Rectal smooth muscle tissue (tissue), 1 donor: ENCODE measurements at regions not wholly inside any gene's neighbourhood (a gene's known extent, or its start where the extent isn't known, plus 50 kb on each side); places are given as distances from the start of the nearest gene placed in this dataset.
"Not testable (repeated sequence)": the region's sequence is repeated elsewhere in the genome, so short reads cannot be mapped to it uniquely, and the experiment has no call there.

Experiments
- H3K27ac ChIP-seq: one replicate; pipeline ENCODE4 v1.7.0; 2013; ENCODE audit warnings: low read depth, low read length, inconsistent platforms
- H3K27me3 ChIP-seq: one replicate; pipeline ENCODE4 v1.7.0; 2013; ENCODE audit warnings: low read length; ENCODE audit not compliant: control insufficient read depth, insufficient read depth
- H3K36me3 ChIP-seq: one replicate; pipeline ENCODE4 v1.7.0; 2013; ENCODE audit warnings: low read length; ENCODE audit not compliant: control insufficient read depth, insufficient read depth
- H3K4me1 ChIP-seq: one replicate; pipeline ENCODE4 v1.7.0; 2013; ENCODE audit warnings: low read length; ENCODE audit not compliant: control insufficient read depth, insufficient read depth
- H3K4me3 ChIP-seq: one replicate; pipeline ENCODE4 v1.7.0; 2013; ENCODE audit warnings: low read length
- H3K9ac ChIP-seq: one replicate; pipeline ENCODE4 v1.7.0; 2013; ENCODE audit warnings: low read length

DNA sequence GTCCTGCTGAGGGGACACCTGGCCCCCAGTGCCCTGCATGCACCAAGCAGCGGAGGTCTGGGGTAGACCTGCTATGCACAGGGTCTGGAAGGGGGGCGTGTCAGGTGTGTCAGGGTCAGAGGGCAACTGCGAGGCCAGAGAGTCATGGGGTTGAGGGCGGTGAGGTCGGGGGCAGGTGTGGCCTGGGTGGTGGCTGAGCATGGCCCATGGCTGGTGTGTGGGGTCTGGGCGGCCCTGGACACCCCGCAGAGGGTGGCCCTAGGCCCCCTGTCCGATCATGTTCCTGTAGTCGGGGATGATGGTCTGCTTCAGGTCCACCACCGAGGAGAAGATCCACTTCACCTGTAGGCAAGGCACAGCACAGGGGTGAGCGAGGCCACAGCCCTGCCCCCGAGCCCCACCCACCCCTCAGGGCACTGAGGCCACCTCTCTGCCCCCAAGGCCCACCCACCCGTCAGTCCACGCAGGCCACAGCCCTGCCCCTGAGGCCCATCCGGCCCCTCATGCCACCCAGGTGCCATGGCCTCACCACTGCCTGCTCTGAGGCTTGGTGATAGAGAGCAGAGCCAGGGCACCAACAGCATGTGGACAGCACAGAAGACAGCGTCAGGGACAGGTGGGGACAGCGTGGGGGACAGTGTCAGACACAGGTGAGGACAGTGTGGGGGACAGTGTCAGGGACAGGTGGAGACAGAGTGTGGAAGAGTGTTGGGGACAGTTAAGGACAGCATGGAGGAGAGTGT, 211.3 kb downstream of the TMEM121 start:
- no peak overlapping the region for H3K9ac ChIP-seq
- H3K36me3 ChIP-seq = no peaks in the 10 kb centered on the region
- no peaks in the 10 kb centered on the region for H3K4me1 ChIP-seq
- H3K27me3 ChIP-seq = no peaks in the 10 kb centered on the region
- H3K27ac ChIP-seq = no peak overlapping the region
- H3K4me3 ChIP-seq = no peak overlapping the region

DNA sequence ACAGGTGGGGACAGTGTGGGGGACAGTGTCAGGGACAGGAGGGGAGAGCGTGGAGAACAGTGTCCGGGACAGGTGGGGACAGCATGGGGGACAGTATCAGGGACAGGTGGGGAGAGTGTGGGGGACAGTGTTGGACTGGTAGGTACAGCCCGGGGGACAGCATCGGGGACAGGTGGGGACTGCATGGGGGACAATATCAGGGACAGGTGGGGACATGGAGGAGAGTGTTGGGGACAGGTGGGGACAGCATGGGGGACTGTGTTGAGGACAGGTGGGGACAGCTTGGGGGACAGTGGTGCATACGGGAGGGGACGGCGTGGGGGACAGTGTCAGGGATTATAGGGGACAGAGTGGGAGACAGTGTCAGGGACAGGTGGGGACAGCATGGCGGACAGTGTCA, 212.3 kb downstream of the TMEM121 start:
- H3K27me3 ChIP-seq = no peaks in the 10 kb centered on the region
- H3K36me3 ChIP-seq = no peaks in the 10 kb centered on the region
- no peak overlapping the region for H3K4me3 ChIP-seq

DNA sequence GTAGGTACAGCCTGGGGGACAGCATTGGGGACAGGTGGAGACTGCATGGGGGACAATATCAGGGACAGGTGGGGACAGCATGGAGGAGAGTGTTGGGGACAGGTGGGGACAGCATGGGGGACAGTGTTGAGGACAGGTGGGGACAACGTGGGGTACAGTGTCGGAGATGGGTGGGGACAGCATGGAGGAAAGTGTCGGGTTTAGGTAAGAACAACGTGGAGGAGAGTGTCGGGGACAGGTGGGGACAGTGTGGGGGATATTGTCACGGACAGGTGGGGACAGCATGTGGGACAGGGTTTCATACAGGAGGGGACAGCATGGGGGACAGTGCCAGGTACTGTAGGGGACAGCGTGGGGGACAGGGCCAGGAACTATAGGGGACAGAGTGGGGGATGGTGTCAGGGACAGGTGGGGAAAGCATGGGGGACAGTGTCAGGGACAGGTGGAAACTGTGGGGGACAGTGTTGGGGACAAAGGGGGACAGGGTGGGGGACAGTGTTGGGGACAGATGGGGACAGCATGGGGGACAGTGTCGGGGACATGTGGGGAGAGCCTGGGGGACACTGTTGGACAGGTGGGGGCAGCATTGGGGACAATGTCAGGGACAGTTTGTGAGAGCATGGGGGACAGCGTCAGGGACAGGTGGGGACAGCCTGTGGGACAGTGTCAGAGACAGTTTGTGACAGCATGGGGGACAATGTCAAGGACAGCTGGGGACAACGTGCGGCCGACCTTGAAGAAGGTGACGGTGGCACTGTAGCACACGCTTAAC, 213.1 kb downstream of the TMEM121 start:
- Histone ChIP-seq H3K27ac (no peak overlapping the region), H3K36me3 (no peaks in the 10 kb centered on the region), H3K4me3 (no peak overlapping the region), H3K27me3 (no peaks in the 10 kb centered on the region), H3K4me1 (no peaks in the 10 kb centered on the region), H3K9ac (no peak overlapping the region)

More for the DNA sequence above, 212.3 kb downstream of the TMEM121 start:
- H3K9ac ChIP-seq = no peak overlapping the region
- no peak overlapping the region for H3K27ac ChIP-seq
- H3K4me1 ChIP-seq = no peaks in the 10 kb centered on the region

DNA sequence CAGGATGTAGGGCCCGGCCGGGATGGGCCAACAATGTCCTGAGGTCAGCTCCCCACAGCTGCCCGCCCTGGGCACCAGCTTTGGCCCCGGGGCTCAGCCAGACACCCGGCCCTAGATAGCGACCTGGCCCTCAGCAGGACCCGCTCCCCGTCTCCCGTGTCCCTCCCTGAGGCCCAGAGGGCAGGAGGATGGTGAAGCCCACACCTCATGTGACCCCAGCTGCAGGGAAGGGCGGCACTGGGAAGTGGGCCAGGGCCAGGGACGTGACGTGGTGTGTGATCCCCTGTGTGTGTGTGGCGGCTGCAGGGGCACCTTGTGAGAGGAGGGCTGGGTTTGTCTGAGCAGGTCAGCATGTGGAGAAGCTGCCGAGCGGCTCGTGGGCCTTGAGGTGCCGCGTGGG, 213.9 kb downstream of the TMEM121 start:
- not testable (repeated sequence) for H3K4me3 ChIP-seq, H3K27ac ChIP-seq, H3K36me3 ChIP-seq, H3K9ac ChIP-seq, H3K27me3 ChIP-seq, H3K4me1 ChIP-seq

DNA sequence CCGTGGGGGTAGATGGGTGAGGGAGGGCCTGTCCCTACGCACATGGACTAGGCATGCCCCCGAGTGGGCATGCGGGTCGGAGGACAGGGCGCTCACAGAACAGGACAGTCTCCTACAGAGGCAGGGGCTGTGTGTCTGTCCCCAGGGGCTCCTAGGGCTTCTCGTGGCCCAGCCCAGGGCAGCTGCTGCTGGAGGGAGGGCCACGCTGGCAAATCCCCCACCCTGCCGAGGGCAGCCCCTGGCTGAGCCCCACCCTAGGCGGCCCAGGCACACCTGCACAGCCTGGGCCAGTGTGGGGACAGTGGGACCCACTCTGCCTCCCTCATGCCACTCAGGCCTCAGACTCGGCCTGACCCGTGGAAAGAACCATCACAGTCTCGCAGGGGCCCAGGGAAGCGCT, 214.6 kb downstream of the TMEM121 start:
- H3K27ac ChIP-seq, H3K27me3 ChIP-seq, H3K36me3 ChIP-seq, H3K9ac ChIP-seq, H3K4me1 ChIP-seq, H3K4me3 ChIP-seq: not testable (repeated sequence)

DNA sequence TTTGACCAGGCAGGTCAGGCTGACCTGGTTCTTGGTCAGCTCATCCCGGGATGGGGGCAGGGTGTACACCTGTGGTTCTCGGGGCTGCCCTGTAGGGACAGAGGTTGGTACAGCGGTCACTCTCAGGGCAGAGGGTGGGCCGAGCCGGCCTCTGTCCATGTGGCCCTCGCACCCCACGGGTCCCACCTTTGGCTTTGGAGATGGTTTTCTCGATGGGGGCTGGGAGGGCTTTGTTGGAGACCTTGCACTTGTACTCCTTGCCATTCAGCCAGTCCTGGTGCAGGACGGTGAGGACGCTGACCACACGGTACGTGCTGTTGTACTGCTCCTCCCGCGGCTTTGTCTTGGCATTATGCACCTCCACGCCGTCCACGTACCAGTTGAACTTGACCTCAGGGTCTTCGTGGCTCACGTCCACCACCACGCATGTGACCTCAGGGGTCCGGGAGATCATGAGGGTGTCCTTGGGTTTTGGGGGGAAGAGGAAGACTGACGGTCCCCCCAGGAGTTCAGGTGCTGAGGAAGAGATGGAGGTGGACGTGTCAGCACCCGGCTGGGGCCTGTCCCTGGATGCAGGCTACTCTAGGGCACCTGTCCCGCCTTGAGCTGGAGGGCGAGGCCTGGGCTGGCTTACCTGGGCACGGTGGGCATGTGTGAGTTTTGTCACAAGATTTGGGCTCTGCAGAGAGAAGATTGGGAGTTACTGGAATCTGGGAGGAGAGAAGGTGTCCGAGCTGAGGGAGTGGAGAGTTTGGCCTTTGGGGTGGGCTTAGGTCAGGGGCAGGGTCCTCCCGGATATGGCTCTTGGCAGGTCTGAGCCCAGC, 215.5 kb downstream of the TMEM121 start:
- not testable (repeated sequence) for H3K4me3 ChIP-seq, H3K27ac ChIP-seq, H3K4me1 ChIP-seq, H3K27me3 ChIP-seq, H3K36me3 ChIP-seq, H3K9ac ChIP-seq

DNA sequence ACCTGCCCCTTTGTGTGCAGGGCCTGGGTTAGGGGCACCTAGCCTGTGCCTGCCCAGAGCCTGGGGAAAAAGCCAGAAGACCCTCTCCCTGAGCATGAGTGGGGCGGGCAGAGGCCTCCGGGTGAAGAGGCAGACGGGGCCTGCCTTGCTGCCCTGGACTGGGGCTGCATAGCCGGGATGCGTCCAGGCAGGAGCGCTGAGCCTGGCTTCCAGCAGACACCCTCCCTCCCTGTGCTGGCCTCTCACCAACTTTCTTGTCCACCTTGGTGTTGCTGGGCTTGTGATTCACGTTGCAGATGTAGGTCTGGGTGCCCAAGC, 216.1 kb downstream of the TMEM121 start:
- Histone ChIP-seq H3K4me1 (no peaks in the 10 kb centered on the region), H3K27ac (no peak overlapping the region), H3K4me3 (no peak overlapping the region), H3K27me3 (no peaks in the 10 kb centered on the region), H3K36me3 (no peaks in the 10 kb centered on the region), H3K9ac (no peak overlapping the region)

DNA sequence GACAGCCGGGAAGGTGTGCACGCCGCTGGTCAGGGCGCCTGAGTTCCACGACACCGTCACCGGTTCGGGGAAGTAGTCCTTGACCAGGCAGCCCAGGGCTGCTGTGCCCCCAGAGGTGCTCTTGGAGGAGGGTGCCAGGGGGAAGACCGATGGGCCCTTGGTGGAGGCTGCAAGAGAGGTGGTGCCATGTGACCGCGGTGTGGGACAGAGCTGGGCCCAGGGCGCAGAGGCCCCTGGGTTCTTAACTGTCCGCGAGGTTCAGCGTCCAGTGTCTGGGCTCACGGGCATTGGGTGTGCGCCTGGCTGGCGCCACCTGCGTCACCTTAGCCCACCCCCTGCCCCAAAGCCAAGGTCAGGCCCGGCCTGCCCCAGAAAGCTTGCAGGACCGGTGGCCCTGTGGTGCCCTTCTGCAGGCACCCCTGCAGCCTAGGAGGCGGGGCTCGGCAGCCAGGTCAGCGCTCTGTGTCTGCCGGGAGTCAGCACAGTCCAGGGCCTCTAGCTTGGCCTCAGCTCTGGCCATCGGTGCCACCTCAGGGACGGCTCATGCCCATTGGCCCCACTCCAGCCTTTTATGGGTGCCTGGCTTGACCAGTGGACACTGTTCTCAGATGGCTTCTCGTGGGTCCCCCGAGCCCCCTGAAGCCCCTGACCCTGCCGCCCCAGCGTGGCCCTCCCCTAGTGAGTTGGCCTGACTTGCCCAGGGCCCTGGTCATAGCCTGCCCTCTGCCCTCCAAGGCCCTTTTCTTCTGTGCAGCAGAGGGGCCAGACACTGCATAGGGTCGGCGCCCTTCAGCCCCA, 216.7 kb downstream of the TMEM121 start:
- H3K36me3 ChIP-seq, H3K4me1 ChIP-seq, H3K4me3 ChIP-seq, H3K27ac ChIP-seq, H3K27me3 ChIP-seq, H3K9ac ChIP-seq: not testable (repeated sequence)

DNA sequence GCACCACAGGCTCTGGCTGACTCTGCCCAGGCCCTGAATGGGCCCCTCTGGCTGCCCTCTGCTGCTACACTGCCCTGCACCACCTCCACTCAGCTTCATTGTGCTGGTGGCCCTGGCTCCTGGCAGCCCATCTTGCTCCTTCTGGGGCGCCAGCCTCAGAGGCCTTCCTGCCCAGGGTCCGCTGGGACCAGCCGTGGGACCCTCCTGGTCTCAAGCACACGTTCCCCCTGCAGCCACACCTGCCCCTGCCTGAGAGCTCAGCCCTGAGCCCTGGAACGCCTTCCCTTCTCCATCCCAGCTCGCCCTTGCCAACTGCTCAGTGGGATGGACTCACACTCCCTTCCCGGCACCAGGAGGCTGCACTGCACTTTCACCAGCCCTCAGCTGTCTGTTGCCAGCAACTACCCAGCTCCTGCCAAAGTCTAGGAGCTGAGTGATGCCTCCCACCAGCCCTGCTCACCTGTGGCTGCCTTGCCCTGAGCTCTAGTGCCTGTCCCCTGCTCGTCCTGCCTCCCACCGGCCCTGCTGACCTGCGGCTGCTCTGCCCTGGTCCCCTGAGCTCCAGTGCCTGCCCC, 217.9 kb downstream of the TMEM121 start:
- not testable (repeated sequence) for H3K27me3 ChIP-seq, H3K9ac ChIP-seq, H3K4me1 ChIP-seq, H3K27ac ChIP-seq, H3K36me3 ChIP-seq, H3K4me3 ChIP-seq

DNA sequence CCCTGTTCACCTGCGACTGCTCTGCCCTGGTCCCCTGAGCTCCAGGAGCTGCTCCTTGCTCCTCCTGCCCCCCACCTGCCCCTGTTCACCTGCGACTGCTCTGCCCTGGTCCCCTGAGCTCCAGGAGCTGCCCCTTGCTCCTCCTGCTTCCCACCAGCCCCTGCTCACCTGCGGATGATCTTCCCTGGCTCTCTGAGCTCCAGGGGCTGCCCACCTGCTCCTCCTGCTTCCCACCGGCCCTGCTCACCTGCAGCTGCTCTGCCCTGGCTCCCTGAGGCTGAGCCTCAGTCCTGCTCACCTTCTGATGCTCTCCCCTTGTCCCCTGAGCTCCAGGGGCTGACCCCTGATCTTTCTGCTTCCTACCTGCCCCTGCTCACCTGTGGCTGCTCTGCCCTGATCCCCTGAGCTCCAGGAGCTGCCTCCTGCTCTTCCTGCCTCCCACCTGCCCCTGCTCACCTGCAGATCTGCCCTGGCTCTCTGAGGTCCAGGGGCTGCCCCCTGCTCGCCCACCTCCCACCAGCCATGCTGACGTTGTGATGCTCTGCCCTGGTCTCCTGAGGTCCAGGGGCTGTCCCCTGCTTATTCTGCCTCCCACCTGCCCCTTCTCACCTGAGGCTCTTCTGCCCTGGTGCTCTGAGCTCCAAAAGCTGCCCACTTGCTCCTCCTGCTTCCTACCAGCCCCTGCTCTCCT, 219.2 kb downstream of the TMEM121 start:
- H3K36me3 ChIP-seq = no peaks in the 10 kb centered on the region
- H3K9ac ChIP-seq = no peak overlapping the region

DNA sequence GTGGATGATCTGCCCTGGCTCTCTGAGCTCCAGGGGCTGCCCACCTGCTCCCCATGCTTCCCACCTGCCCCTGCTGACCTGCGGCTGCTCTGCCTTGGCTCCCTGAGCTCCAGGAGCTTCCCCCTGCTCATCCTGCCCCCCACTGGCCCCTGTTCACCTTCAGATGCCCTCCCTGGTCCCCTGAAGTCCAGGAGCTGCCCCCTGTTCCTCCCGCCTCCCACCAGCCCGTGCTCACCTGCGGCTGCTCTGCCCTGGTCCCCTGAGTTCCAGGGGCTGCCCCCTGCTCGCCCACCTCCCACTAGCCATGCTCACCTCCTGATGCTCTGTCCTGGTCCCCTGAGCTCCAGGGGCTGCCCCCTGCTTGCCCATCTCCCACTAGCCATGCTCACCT, 219.7 kb downstream of the TMEM121 start:
- H3K36me3 ChIP-seq = no peaks in the 10 kb centered on the region

More for the DNA sequence above, 219.2 kb downstream of the TMEM121 start:
- Histone ChIP-seq H3K4me1 (no peaks in the 10 kb centered on the region), H3K27me3 (no peaks in the 10 kb centered on the region), H3K27ac (no peak overlapping the region), H3K4me3 (no peak overlapping the region)

More for the DNA sequence above, 219.7 kb downstream of the TMEM121 start:
- no peak overlapping the region for H3K9ac ChIP-seq
- no peaks in the 10 kb centered on the region for H3K4me1 ChIP-seq
- no peaks in the 10 kb centered on the region for H3K27me3 ChIP-seq
- no peak overlapping the region for H3K27ac ChIP-seq
- H3K4me3 ChIP-seq = no peak overlapping the region
